WTC11 (cell line): ENCODE measurements at regions not wholly inside any gene's neighbourhood (a gene's known extent, or its start where the extent isn't known, plus 50 kb on each side); places are given as distances from the start of the nearest gene placed in this dataset.

Source experiments
- ATAC-seq: fragments of 200-7000 bp; cut with Tn5 transposase; 2 replicates; pipeline ENCODE4 v1.10.0; 2021; ENCODE audit warnings: mild to moderate bottlenecking, moderate library complexity
- CTCF ChIA-PET: fragments of 300-600 bp; sonication (Branson Sonifier 250); formaldehyde crosslinking; loops from one replicate; lab custom pipeline; 2021; ENCODE audit warnings: antibody characterized with exemption; lab: Charles Lee
- POLR2A ChIA-PET: fragments of 350-600 bp; sonication (Branson Sonifier 250); formaldehyde crosslinking; loops from one replicate; lab custom pipeline; 2021; ENCODE audit warnings: antibody characterized with exemption; lab: Charles Lee
- DNase-seq: peaks from one replicate; pipeline ENCODE4 v3.0.0; 2021; ENCODE audit warnings: low spot score
- H3K27ac Mint-ChIP-seq: 2 replicates; pipeline ENCODE4 v1.8.0; 2021; ENCODE audit warnings: mixed read lengths
- H3K27me3 Mint-ChIP-seq: 2 replicates; pipeline ENCODE4 v1.8.0; 2021; ENCODE audit warnings: low read depth, mild to moderate bottlenecking, moderate library complexity, mixed read lengths
- H3K36me3 Mint-ChIP-seq: 2 replicates; pipeline ENCODE4 v1.8.0; 2021; ENCODE audit warnings: mixed read lengths
- H3K4me1 Mint-ChIP-seq: 2 replicates; pipeline ENCODE4 v1.8.0; 2022; ENCODE audit warnings: mixed read lengths
- H3K4me3 Mint-ChIP-seq: 2 replicates; pipeline ENCODE4 v1.8.0; 2021; ENCODE audit warnings: mild to moderate bottlenecking, moderate library complexity, mixed read lengths
- H3K9me3 Mint-ChIP-seq: 2 replicates; pipeline ENCODE4 v1.8.0; 2021; ENCODE audit warnings: mixed read lengths
- CTCF ChIP-seq: fragments of 200-600 bp; IDR thresholded peaks from 2 replicates; pipeline ENCODE4 v1.8.0; 2022; ENCODE audit warnings: antibody characterized with exemption
- ESRRA ChIP-seq: sonication (generic); formaldehyde crosslinking; IDR thresholded peaks from 2 replicates; pipeline ENCODE4 v1.8.1; 2022; ENCODE audit warnings: mild to moderate bottlenecking, missing genetic modification reagents, borderline replicate concordance
- FOXP1 ChIP-seq: sonication (generic); formaldehyde crosslinking; IDR thresholded peaks from 2 replicates; pipeline ENCODE4 v1.8.0; 2022; ENCODE audit warnings: missing genetic modification reagents, mild to moderate bottlenecking, moderate library complexity, borderline replicate concordance
- GTF2I ChIP-seq: fragments of 250-450 bp; sonication (Bioruptor Pico); conservative IDR thresholded peaks from 2 replicates; pipeline ENCODE4 v1.4.0; 2021; ENCODE audit warnings: mild to moderate bottlenecking
- NFATC4 ChIP-seq: fragments of 250-450 bp; sonication (Bioruptor Pico); IDR thresholded peaks from 2 replicates; pipeline ENCODE4 v1.9.0; 2021; ENCODE audit warnings: mild to moderate bottlenecking
- NFE2L1 ChIP-seq: sonication (generic); formaldehyde crosslinking; IDR thresholded peaks from 2 replicates; pipeline ENCODE4 v1.8.1; 2023; ENCODE audit warnings: missing genetic modification reagents
- RORB ChIP-seq: fragments of 250-450 bp; sonication (Bioruptor Pico); IDR thresholded peaks from 2 replicates; pipeline ENCODE4 v1.9.0; 2021; ENCODE audit warnings: mild to moderate bottlenecking
- ZNF138 ChIP-seq: sonication (generic); formaldehyde crosslinking; conservative IDR thresholded peaks from 2 replicates; pipeline ENCODE4 v1.8.1; 2022; ENCODE audit warnings: mild to moderate bottlenecking, moderate library complexity, missing genetic modification reagents
- ZNF263 ChIP-seq: sonication (generic); formaldehyde crosslinking; IDR thresholded peaks from 2 replicates; pipeline ENCODE4 v1.8.1; 2022; ENCODE audit warnings: low read depth, mild to moderate bottlenecking, moderate library complexity, missing genetic modification reagents
- ZNF317 ChIP-seq: sonication (generic); formaldehyde crosslinking; IDR thresholded peaks from 2 replicates; pipeline ENCODE4 v1.8.1; 2023; ENCODE audit warnings: low read depth, mild to moderate bottlenecking, moderate library complexity, missing genetic modification reagents, borderline replicate concordance
- TF ChIP-seq, protein P1 (sequence below): sonication (generic); formaldehyde crosslinking; IDR thresholded peaks from 2 replicates; pipeline ENCODE4 v1.8.0; 2022; ENCODE audit warnings: mild to moderate bottlenecking, missing genetic modification reagents
- TF ChIP-seq, protein P2 (sequence below): sonication (generic); formaldehyde crosslinking; IDR thresholded peaks from 2 replicates; pipeline ENCODE4 v1.8.1; 2022; ENCODE audit warnings: low read depth, mild to moderate bottlenecking, moderate library complexity, missing genetic modification reagents, borderline replicate concordance
- TF ChIP-seq, protein P3 (sequence below): sonication (generic); formaldehyde crosslinking; IDR thresholded peaks from 2 replicates; pipeline ENCODE4 v1.8.1; 2022; ENCODE audit warnings: low read depth, missing genetic modification reagents, borderline replicate concordance
- TF ChIP-seq, protein P4 (sequence below): fragments of 250-450 bp; sonication (Bioruptor Pico); IDR thresholded peaks from 2 replicates; pipeline ENCODE4 v1.9.0; 2021; ENCODE audit warnings: mild to moderate bottlenecking
- TF ChIP-seq, protein P5 (sequence below): fragments of 250-450 bp; sonication (Bioruptor Pico); IDR thresholded peaks from 2 replicates; pipeline ENCODE4 v1.9.0; 2021; ENCODE audit warnings: mild to moderate bottlenecking

DNA sequence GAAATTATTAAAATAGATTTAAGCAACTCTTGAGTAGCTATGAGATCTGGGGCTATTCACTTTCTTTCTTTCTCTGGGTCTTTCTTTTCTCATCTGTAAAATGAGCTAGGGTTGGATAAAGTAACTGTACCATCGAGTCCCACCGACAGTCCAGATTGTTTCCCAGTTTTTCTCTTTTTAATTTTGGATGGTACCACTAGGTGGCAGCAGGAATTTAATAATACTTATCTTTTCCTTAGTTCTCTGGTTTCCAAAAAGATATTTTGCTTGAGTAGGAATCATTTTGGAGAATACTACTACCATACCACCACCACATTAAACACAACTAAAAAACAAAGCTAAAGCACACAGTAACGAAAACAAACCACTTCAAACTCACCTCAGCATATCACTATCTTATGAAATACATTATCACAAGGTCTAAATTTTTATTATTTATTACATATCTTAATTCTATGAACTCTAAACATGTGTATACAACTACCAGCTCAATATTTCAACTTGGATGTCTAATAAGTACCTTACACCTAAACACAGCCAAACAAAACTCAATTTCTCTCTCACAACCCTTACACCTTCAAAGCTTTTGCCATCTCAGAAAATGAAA, 584.0 kb downstream of the KCNA4 start:
- no peak overlapping the region for H3K27ac Mint-ChIP-seq
- CTCF ChIA-PET = interaction anchor here (2.7 kb wide), 1 partner anchor 710 kb away, joined by 8 read pairs; no protein-coding TSS in a partner anchor
- H3K9me3 Mint-ChIP-seq = peaks cover 18% of the 10 kb centered on the region
- no peak for ATAC-seq
- DNase-seq = no peak
- TF ChIP-seq, protein P1, sequence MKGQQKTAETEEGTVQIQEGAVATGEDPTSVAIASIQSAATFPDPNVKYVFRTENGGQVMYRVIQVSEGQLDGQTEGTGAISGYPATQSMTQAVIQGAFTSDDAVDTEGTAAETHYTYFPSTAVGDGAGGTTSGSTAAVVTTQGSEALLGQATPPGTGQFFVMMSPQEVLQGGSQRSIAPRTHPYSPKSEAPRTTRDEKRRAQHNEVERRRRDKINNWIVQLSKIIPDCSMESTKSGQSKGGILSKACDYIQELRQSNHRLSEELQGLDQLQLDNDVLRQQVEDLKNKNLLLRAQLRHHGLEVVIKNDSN = no peak
- TF ChIP-seq, protein P2, sequence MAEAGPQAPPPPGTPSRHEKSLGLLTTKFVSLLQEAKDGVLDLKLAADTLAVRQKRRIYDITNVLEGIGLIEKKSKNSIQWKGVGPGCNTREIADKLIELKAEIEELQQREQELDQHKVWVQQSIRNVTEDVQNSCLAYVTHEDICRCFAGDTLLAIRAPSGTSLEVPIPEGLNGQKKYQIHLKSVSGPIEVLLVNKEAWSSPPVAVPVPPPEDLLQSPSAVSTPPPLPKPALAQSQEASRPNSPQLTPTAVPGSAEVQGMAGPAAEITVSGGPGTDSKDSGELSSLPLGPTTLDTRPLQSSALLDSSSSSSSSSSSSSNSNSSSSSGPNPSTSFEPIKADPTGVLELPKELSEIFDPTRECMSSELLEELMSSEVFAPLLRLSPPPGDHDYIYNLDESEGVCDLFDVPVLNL (CRISPR knock-in tag) = no peak
- no peak for TF ChIP-seq ZNF138 (CRISPR knock-in tag)
- no peak for TF ChIP-seq GTF2I (CRISPR knock-in tag)
- TF ChIP-seq ESRRA = no peak
- TF ChIP-seq NFATC4 (CRISPR knock-in tag) = no peak
- TF ChIP-seq CTCF = 0 out of 2 replicates have a peak, but pooled peaks have one; percentile 19
- TF ChIP-seq FOXP1 (CRISPR knock-in tag) = no peak
- TF ChIP-seq, all 79 proteins: peak for 1
- H3K4me1 Mint-ChIP-seq = no peaks in the 10 kb centered on the region
- POLR2A ChIA-PET = no interaction called here
- H3K36me3 Mint-ChIP-seq = no peaks in the 10 kb centered on the region
- no peak overlapping the region for H3K4me3 Mint-ChIP-seq
- peaks cover 6% of the 10 kb centered on the region for H3K27me3 Mint-ChIP-seq

DNA sequence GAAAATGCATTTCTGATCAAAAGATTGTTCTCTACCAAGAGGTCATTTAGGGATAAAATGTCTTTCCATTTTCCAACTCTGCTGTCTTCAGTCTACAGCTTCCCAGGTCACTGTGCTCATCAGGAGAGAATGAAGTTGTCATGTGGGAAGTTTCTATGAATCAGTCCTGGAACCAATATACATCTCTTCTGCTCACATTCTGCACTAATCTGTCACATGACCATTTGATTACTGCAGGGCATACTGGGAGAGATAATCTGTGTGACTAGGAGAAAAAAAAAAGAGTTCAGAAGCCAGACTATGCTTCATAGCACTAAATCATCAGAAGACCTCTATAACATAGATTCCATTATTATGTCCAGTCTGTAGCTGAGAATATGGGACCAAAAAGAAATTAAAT, 611.5 kb downstream of the KCNA4 start:
- DNase-seq (no peak), ATAC-seq (no peak)
- no peaks in the 10 kb centered on the region for H3K4me1 Mint-ChIP-seq
- no peak overlapping the region for H3K27ac Mint-ChIP-seq
- no peaks in the 10 kb centered on the region for H3K27me3 Mint-ChIP-seq
- ChIA-PET CTCF (no interaction called here), POLR2A (no interaction called here)
- TF ChIP-seq, protein P3, sequence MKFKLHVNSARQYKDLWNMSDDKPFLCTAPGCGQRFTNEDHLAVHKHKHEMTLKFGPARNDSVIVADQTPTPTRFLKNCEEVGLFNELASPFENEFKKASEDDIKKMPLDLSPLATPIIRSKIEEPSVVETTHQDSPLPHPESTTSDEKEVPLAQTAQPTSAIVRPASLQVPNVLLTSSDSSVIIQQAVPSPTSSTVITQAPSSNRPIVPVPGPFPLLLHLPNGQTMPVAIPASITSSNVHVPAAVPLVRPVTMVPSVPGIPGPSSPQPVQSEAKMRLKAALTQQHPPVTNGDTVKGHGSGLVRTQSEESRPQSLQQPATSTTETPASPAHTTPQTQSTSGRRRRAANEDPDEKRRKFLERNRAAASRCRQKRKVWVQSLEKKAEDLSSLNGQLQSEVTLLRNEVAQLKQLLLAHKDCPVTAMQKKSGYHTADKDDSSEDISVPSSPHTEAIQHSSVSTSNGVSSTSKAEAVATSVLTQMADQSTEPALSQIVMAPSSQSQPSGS (CRISPR knock-in tag) = no peak
- TF ChIP-seq ZNF263 (no peak), NFE2L1 (no peak), ZNF317 (no peak), RORB (CRISPR knock-in tag) (no peak)
- TF ChIP-seq, protein P4, sequence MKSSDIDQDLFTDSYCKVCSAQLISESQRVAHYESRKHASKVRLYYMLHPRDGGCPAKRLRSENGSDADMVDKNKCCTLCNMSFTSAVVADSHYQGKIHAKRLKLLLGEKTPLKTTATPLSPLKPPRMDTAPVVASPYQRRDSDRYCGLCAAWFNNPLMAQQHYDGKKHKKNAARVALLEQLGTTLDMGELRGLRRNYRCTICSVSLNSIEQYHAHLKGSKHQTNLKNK (CRISPR knock-in tag) = no peak
- TF ChIP-seq, protein P5, sequence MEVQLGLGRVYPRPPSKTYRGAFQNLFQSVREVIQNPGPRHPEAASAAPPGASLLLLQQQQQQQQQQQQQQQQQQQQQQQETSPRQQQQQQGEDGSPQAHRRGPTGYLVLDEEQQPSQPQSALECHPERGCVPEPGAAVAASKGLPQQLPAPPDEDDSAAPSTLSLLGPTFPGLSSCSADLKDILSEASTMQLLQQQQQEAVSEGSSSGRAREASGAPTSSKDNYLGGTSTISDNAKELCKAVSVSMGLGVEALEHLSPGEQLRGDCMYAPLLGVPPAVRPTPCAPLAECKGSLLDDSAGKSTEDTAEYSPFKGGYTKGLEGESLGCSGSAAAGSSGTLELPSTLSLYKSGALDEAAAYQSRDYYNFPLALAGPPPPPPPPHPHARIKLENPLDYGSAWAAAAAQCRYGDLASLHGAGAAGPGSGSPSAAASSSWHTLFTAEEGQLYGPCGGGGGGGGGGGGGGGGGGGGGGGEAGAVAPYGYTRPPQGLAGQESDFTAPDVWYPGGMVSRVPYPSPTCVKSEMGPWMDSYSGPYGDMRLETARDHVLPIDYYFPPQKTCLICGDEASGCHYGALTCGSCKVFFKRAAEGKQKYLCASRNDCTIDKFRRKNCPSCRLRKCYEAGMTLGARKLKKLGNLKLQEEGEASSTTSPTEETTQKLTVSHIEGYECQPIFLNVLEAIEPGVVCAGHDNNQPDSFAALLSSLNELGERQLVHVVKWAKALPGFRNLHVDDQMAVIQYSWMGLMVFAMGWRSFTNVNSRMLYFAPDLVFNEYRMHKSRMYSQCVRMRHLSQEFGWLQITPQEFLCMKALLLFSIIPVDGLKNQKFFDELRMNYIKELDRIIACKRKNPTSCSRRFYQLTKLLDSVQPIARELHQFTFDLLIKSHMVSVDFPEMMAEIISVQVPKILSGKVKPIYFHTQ (CRISPR knock-in tag) = no peak
- H3K4me3 Mint-ChIP-seq = no peak overlapping the region
- H3K9me3 Mint-ChIP-seq = peaks cover 3% of the 10 kb centered on the region; the same call in 1 of the 2 replicates
- no peaks in the 10 kb centered on the region for H3K36me3 Mint-ChIP-seq
